Sigmoid colon (tissue), 4 donors: ENCODE measurements at regions not wholly inside any gene's neighbourhood (a gene's known extent, or its start where the extent isn't known, plus 50 kb on each side); places are given as distances from the start of the nearest gene placed in this dataset.

Experiments used
- EP300 ChIP-seq, 4 donors: sonication (generic); formaldehyde crosslinking; IDR thresholded peaks; one replicate each; pipeline ENCODE4 v1.6.1; 2017; ENCODE audit warnings: antibody characterized with exemption in 4 of 4
- POLR2A ChIP-seq, 2 donors: fragments of 450-650 bp; IDR thresholded peaks; one replicate each; pipeline ENCODE4 v1.6.1; 2016; ENCODE audit warnings: antibody characterized with exemption in 2 of 2, mild to moderate bottlenecking in 2 of 2, moderate library complexity in 2 of 2
- POLR2AphosphoS5 ChIP-seq, 4 donors: sonication (generic); formaldehyde crosslinking; IDR thresholded peaks; one replicate each; pipeline ENCODE4 v1.6.1; 2017; ENCODE audit warnings: antibody characterized with exemption in 4 of 4
- TF ChIP-seq, protein P1 (sequence below), 4 experiments: fragments of 450-650 bp in 3 of 4; fragments of 200-600 bp in 1 of 4; IDR thresholded peaks; one replicate each; pipeline ENCODE4 v1.5.1; 2016 to 2019; ENCODE audit warnings: antibody characterized with exemption in 4 of 4, mild to moderate bottlenecking in 3 of 4, moderate library complexity in 2 of 4

GRCh38 chr16:56068816-56069215 lies 122.5 kb upstream of the GNAO1 start:
- TF ChIP-seq, protein P1, sequence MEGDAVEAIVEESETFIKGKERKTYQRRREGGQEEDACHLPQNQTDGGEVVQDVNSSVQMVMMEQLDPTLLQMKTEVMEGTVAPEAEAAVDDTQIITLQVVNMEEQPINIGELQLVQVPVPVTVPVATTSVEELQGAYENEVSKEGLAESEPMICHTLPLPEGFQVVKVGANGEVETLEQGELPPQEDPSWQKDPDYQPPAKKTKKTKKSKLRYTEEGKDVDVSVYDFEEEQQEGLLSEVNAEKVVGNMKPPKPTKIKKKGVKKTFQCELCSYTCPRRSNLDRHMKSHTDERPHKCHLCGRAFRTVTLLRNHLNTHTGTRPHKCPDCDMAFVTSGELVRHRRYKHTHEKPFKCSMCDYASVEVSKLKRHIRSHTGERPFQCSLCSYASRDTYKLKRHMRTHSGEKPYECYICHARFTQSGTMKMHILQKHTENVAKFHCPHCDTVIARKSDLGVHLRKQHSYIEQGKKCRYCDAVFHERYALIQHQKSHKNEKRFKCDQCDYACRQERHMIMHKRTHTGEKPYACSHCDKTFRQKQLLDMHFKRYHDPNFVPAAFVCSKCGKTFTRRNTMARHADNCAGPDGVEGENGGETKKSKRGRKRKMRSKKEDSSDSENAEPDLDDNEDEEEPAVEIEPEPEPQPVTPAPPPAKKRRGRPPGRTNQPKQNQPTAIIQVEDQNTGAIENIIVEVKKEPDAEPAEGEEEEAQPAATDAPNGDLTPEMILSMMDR (IDR thresholded peaks at IDR 0.05) = no peak
- TF ChIP-seq EP300 (IDR thresholded peaks at IDR 0.05) (no peak), POLR2A (IDR thresholded peaks at IDR 0.05) (no peak), POLR2AphosphoS5 (IDR thresholded peaks at IDR 0.05) (no peak)
